GM21737 (cell line): ENCODE measurements at regions not wholly inside any gene's neighbourhood (a gene's known extent, or its start where the extent isn't known, plus 50 kb on each side); places are given as distances from the start of the nearest gene placed in this dataset.
"Not testable (repeated sequence)": the region's sequence is repeated elsewhere in the genome, so short reads cannot be mapped to it uniquely, and the experiment has no call there.

ENCODE experiments used
- ATAC-seq: cut with Tn5 transposase; IDR thresholded peaks from one replicate; pipeline ENCODE4 v1.9.1; 2021; ENCODE audit warnings: mild to moderate bottlenecking, moderate library complexity; ENCODE audit not compliant: unreplicated experiment

DNA sequence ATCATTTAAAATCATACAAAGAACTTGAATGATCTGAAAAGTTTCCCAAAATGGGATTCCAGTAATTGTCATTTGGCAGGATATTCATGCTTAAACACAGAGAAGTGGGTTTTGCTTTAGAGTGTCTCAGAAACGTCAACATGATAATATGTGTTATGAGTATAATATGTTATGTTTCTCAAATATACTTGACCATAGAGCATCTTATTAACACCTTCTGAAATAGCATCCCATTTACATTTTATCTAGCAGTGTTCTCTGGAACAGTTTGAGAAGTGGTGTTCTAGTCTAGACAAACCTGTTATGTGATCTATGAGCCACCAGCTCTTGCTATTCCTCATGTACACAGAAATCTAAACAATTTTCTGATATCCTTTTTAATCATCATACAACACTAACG is 588.8 kb upstream of the PBX1 start:
- no peak for ATAC-seq

DNA sequence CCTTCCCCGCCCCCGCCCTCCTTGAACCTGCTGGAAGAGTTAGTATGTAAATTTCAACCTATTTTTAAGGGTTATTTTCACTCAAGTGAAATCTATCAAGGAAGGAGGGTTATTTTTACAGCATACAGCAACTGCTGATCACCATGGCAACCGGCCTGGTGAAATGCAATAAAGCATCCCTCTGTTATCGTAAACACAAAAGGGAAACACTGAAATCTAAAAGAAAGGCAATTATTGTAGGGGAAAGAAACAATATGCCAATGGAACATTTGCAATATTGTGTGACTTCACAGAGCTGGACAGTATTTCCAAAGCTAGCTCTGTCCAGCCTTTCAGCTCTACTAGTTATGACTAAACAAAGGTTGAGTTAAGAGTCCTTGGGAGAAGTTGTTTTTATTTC is 588.3 kb upstream of the PBX1 start:
- ATAC-seq = no peak

DNA sequence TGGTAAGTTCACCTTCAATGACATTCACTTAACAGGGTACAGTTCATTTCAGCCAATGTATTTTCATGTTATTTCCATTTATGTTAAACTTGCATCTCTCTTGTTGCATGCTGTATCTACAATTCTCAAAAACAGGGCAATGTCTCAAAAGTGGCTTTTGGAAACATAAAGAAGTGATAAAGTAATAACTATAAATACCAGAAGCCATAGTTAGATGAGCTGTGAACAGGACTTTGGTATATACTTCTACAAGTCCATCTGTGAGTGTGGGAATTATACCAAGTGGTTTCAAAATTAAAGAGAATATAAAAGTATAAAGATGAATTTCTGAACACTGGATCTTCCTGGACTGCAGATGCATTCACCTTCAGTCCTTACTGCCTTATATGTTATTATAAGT is 585.4 kb upstream of the PBX1 start:
- no peak for ATAC-seq

- ATAC-seq = no peak
Measured at GRCh38 chr1:163974120-163974519, 584.9 kb upstream of the PBX1 start.

DNA sequence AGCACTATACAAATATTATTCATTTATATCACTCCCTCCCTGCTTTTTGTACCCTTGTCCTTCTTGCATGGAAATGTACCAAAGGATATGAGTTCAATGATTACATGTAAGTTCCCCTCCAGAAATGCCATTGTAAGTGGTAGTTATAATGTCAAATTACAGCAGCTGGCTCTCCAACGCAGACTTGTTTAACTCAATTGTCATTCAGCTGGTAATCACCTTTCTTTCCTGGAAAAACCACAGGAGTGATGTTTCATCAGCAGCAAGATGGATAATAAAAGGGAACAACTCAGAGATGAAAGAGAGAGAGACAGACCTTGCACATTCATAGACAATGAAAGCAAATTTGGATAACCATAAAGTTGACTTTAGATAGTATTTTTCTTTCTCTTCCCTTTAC is 578.6 kb upstream of the PBX1 start:
- ATAC-seq = no peak

- no peak for ATAC-seq
Measured at GRCh38 chr1:163981500-163982030, 577.4 kb upstream of the PBX1 start.

DNA sequence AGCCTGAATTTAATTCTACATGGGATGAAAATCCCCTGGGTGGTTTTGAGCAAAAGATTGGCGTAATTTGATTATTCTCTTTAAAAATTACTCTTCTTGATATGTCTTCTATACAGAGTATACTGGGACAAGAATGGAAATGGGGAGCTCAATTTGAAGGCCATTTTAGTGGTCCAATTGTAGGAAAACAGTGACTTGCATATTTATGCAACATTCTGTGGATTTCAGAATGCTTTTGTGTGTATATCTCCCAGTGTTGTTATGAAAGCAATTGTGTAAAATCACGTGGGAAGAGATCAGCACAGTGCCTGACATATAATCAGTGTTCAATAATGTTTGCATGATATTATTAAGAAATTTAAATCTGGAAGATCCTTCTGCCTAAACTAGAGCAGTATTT is 575.9 kb upstream of the PBX1 start:
- no peak for ATAC-seq

- ATAC-seq = no peak
Measured at GRCh38 chr1:163985700-163986099, 573.3 kb upstream of the PBX1 start.

GRCh38 chr1:163999131-163999530 is 559.9 kb upstream of the PBX1 start:
- ATAC-seq = no peak

DNA sequence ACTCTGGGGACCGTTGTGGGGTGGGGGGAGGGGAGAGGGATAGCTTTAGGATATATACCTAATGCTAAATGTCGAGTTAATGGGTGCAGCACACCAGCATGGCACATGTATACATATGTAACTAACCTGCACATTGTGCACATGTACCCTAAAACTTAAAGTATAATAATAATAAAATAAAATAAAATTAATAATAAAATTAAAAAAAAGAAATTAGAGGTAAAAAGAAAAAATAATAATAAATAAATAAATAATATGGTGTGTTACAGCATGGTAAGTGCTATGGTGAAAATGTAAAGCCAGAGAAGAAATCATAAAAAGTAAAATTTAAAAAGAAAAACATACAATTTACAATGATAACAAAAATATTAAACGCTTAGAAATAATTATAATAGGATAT is 552.8 kb upstream of the PBX1 start:
- ATAC-seq = not testable (repeated sequence)

DNA sequence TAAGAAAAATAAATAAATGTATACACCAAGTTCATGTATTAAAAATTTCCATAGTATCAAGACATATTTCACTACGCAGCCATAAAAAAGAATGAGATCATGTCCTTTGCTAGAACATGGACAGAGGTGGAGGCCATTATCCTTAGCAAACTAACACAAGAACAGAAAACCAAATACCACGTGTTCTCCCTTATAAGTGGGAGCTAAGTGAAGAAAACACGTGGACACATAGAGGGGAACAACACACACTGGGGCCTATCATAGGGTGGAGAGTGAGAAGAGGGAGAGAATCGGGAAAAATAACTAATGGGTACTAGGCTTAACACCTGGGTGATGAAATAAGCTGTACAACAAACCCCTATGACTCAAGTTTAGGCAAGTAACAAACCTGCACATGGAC is 552.4 kb upstream of the PBX1 start:
- ATAC-seq = no peak

DNA sequence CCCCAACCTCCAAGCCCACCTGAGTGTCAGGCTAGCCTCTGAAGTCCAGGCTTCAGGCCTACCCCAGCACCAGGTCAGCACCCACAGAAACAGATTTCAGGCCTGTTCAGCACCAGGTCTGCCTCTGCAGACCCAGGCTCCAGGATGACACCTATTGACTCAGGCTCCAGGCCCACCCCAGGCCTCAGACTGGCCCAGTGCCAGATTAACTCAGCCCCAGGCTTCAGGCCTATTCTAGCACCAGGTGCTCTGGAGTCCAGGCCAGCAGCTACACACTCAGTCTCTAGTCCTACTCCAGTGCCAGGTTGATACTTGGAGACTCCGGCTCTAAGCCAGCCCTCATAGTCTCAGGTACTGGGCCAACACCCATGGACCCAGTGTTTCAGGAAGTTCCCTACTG is 541.7 kb upstream of the PBX1 start:
- ATAC-seq = no peak

GRCh38 chr1:164020391-164020790 is 538.6 kb upstream of the PBX1 start:
- no peak for ATAC-seq

- no peak for ATAC-seq
Measured at GRCh38 chr1:164021813-164022212, 537.2 kb upstream of the PBX1 start.

DNA sequence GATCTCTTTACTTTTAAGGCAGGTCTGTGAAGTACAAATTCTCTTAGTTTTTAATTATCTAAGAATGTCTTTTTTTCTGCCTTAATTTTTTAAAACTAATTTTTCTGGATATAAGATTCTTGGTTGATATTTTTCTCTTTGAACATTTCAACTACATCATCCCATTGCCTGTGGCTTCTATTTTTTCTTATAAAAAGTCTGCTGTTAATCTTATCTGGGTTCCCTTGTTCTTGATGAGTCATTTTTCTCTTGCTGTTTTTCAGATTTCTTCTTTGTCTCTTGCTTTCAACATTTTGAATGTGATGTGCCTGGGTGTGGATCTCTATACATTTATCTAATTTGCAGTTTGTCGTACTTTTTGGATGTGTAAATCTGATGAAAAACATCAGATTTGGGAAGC is 525.2 kb upstream of the PBX1 start:
- no peak for ATAC-seq

DNA sequence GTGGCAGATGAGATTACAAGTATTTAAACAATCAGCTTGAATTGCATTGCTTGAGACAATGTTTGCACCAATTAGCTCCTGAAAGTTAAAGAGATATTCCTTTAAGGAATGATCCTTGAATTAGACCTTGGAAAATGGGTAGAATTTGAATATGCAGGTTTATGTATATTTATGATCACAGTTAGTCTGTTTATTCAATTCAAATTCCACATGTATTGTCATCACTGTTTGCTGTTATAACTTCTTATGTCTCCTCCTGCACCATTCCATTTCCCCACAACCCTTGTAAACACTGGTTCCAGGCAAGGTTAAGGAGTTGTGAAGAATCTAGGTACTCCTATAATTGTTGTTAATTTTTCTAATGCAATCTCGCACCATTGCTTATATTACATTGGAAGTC is 518.2 kb upstream of the PBX1 start:
- ATAC-seq = no peak

GRCh38 chr1:164051782-164052181 is 507.2 kb upstream of the PBX1 start:
- no peak for ATAC-seq

GRCh38 chr1:164054331-164054730 is 504.7 kb upstream of the PBX1 start:
- ATAC-seq = no peak

DNA sequence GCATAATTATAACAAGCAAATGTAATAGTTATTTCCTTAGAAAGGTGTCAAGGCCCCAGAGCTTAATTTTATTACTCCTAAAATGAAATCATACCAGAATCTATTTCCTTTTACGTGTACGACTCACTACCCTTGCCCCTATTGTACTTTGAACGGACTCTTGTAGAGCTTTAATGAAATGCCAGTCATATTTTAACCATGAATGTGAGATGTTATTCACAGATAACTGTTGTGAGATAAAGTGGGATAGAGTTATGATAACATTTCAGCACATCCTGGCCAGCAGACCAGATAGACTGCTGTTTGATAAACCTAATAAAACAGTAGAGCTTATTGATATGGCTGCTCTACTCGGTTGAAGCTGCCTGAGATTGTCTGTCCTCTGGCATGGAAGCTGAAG is 500.8 kb upstream of the PBX1 start:
- no peak for ATAC-seq

GRCh38 chr1:164061528-164061927 is 497.5 kb upstream of the PBX1 start:
- no peak for ATAC-seq

GRCh38 chr1:164064501-164064900 is 494.5 kb upstream of the PBX1 start:
- no peak for ATAC-seq

DNA sequence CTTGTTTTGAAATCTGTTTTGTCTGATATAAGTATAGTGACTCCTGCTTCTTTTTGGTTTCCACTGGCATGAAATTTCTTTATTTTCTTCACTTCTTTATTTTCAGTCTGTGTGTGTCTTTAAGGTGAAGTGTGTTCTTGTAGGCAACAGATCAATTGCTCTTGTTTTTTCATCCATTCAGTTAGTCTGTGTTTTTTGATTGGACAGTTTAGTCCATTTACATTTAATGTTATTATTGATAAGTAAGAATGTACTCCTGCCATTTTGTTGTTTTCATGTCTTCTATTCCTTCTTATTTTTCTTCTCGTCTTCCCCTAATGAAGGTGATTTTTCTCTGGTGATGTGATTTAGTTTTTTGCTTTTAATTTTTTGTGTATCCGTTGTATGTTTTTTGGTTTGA is 487.7 kb upstream of the PBX1 start:
- no peak for ATAC-seq

- no peak for ATAC-seq
Measured at GRCh38 chr1:164086832-164087231, 472.2 kb upstream of the PBX1 start.
